Stimulated activated CD4-positive, alpha-beta T cell treated with anti-CD3 and anti-CD28 coated beads, Interleukin-12 subunit alpha, Interleukin-12 subunit beta, amount 100 ng/mL, for 4 hours (primary cell): ENCODE measurements at regions not wholly inside any gene's neighbourhood (a gene's known extent, or its start where the extent isn't known, plus 50 kb on each side); places are given as distances from the start of the nearest gene placed in this dataset.

ENCODE experiments used
- DNase-seq: peaks from one replicate; pipeline ENCODE4 v3.0.0-alpha.2; 2020

DNA sequence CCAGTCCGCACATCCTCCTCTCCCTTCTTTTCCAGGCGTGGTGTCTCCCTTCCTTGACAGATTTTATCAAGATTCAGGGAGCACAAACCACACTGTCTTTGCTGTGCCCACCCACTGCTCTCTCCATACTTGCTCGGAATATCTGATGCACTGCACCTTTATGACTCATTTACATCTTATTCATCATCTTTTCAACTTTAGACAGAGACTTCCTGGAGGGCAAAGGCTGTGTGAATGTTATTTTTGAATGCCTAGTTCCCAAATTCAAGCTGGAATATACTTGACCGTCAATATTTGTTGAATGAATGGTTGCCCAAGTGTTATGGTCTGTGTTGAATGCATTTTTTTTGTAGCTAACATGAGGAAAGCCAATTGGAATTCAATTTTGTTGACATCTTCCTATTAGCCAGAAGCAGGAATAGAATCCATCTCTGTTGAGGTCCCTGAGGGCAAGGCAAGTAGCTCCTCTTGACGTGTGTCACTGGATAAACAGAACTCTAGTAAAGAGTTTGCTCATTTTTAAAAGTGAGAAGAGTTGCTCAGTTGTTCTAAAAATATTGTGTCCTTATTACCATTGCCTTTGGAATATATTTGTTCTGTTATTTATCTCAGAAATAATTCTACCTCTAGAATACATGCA, 95.0 kb downstream of the KLF6 start:
- DNase-seq: no peak

DNA sequence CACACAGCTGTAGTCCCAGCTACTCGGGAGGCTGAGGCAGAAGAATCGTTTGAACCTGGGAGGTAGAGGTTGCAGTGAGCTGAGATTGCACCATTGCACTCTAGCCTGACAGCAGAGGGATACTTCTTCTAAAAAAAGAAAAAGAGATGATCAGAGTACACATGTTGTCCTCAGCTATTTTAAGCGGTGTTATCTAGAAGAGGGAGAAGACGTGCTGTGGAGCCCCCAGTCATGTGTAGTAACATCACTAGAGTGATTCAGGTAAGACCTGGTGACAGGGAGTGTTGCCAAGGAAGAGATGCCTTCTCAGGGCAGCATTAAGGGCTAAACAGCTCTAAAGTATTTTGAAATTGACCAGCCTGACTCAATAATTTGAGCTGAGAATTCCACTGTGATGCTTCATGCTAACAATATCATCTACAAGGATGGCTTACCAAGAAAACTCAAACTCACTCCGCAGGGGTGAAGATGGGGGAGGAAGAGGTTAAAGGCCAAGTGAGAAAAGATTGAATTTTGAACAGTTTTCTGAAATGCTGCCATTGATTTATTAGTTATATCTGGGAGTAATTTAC, 97.4 kb downstream of the KLF6 start:
- no peak for DNase-seq

DNA sequence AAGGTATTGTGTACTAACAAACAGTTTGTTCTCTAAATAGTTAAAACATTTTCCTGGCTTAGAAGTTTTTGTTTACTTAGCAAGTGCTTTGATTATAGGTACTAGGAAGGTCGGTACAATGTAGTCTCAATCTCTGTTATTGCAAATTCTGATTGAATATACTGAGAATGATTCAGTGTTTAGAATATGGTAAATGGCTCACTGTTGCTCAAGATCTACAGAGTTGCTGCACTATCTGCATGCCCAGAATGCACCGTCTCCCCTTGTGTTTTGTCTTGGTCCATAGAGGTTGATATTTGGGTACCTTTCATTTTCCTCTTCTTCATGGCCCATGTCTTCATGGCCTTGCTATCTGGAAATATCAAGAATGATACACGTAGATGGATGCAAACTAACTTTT, 99.6 kb downstream of the KLF6 start:
- DNase-seq: no peak

DNA sequence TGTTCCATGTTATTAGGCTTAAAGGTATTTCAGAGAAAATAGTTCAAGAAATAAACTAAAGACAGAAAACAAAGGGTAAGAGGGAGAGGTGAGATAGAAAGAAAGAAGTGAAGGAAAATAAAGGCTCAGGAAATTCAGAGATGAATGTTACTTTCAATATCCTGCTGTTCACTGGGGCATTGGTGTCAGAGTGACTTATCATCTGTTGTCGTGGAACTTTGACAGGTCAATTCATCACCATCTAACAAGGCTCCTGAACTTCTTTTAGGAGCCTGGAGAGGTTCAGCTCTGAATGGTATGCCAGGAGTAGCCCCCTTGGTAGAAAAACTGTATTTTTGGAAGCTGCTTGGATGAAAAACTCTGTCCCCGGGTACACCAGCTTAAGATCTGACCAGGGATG, 100.1 kb downstream of the KLF6 start:
- DNase-seq: no peak

DNA sequence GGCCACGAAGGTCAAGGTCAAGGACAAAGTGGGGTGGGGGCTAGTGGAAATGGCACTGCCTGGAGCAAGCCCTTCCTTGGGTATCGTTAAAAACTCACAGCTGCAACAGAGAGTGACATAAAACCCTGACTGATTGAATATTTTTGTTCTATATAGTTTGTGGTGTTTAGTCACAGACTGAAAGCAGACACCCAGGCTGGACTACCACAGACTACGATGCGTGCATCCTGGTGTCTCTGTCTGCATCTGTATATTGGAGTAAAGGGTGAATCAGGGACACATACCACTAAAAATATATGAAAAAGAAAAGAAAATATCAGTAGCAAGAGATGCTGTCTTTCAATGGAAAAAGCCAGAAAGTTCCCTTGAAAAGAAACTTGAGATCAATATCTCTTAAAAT, 101.4 kb downstream of the KLF6 start:
- no peak for DNase-seq

GRCh38 chr10:3682745-3683144, 102.3 kb downstream of the KLF6 start:
- no peak for DNase-seq

DNA sequence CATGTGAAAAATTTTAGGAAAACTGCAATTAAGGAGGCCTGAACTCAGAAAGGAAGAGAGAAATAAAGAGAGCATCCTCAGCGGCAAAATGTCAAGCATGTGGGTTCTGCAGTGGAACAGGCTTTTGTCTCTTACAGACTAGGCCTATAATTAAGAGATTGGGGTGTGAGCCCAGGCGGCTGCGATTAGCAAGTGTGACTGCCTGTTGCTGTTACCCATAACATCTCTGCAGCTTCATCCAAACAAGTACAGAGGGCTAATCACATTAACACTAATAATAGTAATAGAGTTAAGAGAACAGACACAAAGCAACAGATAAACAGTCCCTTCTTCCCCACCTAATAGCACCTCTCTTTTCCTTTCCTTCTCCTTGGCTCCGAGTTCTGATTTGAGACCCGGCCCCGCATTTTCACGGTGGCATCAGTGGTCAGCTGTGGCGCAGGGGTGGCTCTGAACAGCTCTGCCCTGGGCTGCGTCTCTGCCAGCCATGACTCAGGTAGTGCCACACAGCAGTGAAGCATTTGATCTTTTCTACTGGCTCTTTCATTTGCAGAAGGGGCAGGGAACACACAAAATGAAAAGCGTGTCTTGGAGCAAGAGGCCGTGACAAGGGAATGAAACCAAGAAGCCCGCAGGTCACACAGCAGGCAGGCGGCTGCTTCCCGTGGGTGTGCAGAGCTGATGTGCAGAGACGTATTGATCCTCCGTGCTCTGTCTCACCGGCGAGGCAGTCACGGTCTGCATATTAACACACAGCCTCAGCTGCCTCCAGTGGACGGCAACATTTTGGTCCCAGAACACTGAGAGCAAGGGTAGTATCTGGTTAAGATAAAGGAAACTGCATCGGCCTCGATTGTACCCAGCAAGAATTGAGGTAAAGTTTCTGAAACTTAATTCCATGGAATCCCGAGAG, 103.1 kb downstream of the KLF6 start:
- DNase-seq: no peak

- no peak for DNase-seq
Measured at GRCh38 chr10:3679950-3680629, 104.9 kb downstream of the KLF6 start.

GRCh38 chr10:3678629-3679227, 106.3 kb downstream of the KLF6 start:
- no peak for DNase-seq

- no peak for DNase-seq
Measured at GRCh38 chr10:3676564-3676963, 108.4 kb downstream of the KLF6 start.

DNA sequence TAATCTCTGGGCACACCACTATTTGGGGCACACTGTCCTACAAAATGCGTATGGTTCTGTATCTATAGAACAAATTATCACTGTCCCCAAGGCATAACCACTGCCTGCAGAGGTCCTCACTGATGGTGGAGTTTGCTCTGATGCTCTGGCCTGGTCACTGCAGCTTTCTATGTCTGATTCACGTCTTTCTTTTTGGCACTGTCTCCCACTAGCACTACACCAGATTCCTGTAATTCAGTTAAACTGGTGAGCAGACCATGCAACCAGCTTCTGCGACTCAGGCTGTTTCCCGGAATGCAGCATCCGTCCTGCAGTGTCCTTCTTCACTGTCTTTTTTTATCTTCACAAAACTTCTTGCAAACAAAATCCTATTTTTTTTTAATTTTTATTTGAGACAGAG, 112.8 kb downstream of the KLF6 start:
- no peak for DNase-seq

GRCh38 chr10:3671386-3671955, 113.5 kb downstream of the KLF6 start:
- no peak for DNase-seq

- no peak for DNase-seq
Measured at GRCh38 chr10:3668966-3669330, 116.1 kb downstream of the KLF6 start.

- peak; percentile 47 for DNase-seq
Measured at GRCh38 chr10:3668276-3668965, 116.6 kb downstream of the KLF6 start.

DNA sequence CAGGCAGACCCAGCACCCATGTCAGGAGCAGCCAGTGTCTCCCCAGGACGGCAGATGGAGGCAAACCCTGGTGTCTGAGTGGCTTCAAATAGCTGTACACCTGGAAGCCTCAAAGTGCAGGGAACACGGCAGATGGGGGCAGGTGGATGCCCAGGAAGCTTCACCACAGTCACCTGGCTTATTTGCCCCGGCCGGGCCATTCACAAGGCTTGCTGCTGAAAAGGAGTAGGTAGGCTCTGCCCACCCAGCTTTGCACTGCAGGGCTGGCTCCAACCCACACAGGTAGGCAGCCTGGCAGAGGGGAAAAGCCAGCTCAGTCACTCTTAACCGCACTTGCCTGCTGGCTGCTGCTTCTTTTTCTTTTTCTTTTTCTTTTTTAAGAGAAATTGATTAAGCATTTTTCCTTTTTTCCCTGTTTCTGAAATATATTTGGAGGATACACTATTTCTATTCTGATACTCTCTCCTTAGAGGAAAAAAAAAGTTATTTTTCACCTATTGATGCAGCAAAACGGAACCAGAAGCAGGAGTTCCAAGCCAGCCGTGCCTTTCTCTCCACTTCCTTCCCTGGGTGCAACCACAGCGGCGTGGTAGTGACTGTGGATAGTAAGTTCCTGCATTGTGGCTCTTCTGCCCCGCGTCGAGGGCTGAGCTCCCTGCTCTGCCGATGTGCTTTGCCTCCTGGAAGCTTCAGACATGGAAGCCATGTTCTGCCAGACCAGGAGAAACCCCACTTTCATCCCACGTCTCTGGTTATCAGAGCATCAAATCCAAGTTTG, 118.3 kb downstream of the KLF6 start:
- peak; percentile 45 for DNase-seq

DNA sequence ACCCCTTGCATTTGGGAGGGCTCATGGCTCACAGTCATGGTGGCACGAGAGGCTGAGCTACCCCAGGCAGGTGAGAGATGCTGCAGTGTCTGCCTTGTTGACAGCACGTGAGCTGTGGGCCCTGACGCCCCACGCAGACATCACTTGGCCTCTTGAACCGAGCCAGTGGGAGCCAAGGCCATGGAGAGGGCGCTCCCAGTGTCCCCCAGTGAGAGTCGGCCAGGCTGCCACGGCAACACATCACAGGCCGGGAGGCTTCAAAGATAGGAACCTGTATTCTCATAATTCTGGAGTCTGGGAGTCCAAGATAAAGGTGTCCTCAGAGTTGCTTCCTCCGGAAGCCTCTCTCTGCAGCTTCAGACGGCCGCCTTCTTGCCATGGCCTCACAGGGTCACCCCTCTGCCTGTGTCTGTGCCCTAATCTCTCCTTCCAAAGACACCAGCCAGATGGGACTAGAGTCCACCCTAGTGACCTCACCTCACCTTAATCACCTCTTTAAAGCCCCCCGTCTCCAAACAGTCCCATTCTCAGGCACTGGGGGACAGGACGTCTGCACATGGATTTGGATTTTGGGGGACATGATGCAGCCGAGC, 119.6 kb downstream of the KLF6 start:
- no peak for DNase-seq

GRCh38 chr10:3662775-3663174, 122.2 kb downstream of the KLF6 start:
- DNase-seq: no peak

GRCh38 chr10:3661271-3661670, 123.7 kb downstream of the KLF6 start:
- DNase-seq: no peak

DNA sequence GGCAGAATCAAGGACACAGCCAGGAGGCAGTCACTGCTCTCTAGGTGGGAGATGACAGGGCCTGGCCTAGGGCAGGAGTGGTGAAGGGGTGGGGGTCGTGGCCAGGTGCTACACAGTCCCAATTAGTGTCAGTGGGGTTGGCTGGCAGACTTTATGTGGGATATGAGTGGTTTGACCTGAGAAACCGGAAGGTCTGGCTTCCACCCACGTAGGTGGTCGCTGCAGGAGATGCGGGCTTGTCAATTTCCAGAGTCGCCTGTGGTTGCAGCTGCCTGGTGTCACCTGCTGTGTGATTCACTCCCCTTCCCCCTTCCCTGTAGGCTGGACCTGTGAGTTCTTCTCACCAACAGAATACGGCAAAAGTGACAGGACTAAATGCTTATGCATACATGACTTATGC, 124.3 kb downstream of the KLF6 start:
- DNase-seq: no peak

DNA sequence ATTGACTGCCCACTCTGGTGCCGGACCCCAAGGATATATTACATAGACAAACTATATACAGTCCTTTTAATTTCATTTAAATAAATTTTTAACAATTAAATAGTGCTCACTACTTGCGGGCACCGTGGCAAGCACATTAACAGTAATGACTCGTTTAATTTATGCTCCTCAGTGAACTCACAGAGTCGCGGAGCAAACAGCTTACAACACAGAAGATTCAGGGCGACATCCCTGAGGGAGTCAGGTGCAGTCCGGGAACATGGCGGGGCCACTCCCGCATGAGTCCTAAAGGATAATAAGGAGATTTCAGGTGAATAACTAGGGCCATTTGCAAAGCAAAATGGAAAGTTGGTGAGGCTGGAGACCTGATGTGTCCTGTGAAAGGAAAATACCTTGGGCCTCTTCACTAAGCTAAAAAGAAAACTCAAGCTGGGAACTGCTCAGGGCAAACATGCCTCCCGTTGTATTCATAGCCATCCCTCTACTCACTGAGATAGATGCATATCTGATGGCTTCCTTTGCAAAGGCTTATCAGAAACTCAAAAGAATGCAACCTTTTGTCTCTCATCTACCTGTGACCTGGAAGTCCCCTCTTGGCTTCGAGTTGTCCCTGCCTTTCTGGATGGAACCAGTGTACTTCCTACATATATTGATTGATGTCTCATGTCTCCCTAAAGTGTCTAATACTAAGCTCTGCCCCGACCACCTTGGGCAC, 125.6 kb downstream of the KLF6 start:
- no peak for DNase-seq
